GM12878 (cell line): ENCODE measurements at regions not wholly inside any gene's neighbourhood (a gene's known extent, or its start where the extent isn't known, plus 50 kb on each side); places are given as distances from the start of the nearest gene placed in this dataset.

ENCODE experiments used
- ATAC-seq: fragments of 200-7000 bp; cut with Tn5 transposase; 3 replicates; pipeline ENCODE4 v1.9.1; 2020; ENCODE audit warnings: mild to moderate bottlenecking, moderate library complexity
- BruUV-seq: library from RNA; stranded (reverse); fragments of 400-500 nt; replicated peaks from 2 replicates; lab custom pipeline; 2021; lab: Mats Ljungman, UMichigan
- CTCF ChIA-PET: fragments of 300-600 bp; sonication (Branson Sonifier 250); formaldehyde crosslinking; extraction: SDS; loops from one replicate; lab custom pipeline; 2021; ENCODE audit warnings: inconsistent platforms; lab: Yijun Ruan, JAX
- POLR2A ChIA-PET: fragments of 350-600 bp; formaldehyde crosslinking; extraction: SDS; loops from one replicate; lab custom pipeline; 2021; ENCODE audit warnings: inconsistent platforms; lab: Charles Lee
- RAD21 ChIA-PET: fragments of 300-600 bp; sonication (Branson Sonifier 250); formaldehyde crosslinking; loops from one replicate; lab custom pipeline; 2023; ENCODE audit warnings: antibody characterized with exemption; ENCODE audit not compliant: unreplicated experiment; lab: Charles Lee
- SMC1A ChIA-PET: fragments of 300-600 bp; sonication (Branson Sonifier 250); formaldehyde crosslinking; loops from one replicate; lab custom pipeline; 2023; ENCODE audit not compliant: unreplicated experiment, uncharacterized antibody; lab: Charles Lee
- DNase-seq: peaks from one replicate; pipeline ENCODE4 v3.0.0-alpha.2; 2011; ENCODE audit warnings: low read depth, low spot score
- FAIRE-seq: peaks from 3 replicates; lab custom pipeline; 2011; peaks lifted over from hg19 to GRCh38; lab: Jason Lieb, UNC
- H2AFZ ChIP-seq: 2 replicates; pipeline ENCODE4 v1.6.0; 2011; ENCODE audit warnings: low read depth, low read length, control low read depth; ENCODE audit not compliant: control insufficient read depth
- H3K27ac ChIP-seq: 2 replicates; pipeline ENCODE4 v1.5.1; 2011; ENCODE audit warnings: control low read depth; ENCODE audit not compliant: control insufficient read depth, insufficient read depth
- H3K27me3 ChIP-seq, 2 experiments: replicated peaks in 1 of 2; 2 replicates each; pipeline versions ENCODE4 v1.6.0 to v1.6.1; 2011; ENCODE audit warnings: low read length in 1 of 2; ENCODE audit not compliant: control insufficient read depth in 2 of 2, insufficient read depth in 2 of 2
- H3K36me3 ChIP-seq, 2 experiments: 2 replicates each; pipeline ENCODE4 v1.5.1; 2011; ENCODE audit warnings: low read length in 1 of 2; ENCODE audit not compliant: control insufficient read depth in 2 of 2, insufficient read depth in 2 of 2
- H3K4me1 ChIP-seq: 2 replicates; pipeline ENCODE4 v1.6.1; 2011; ENCODE audit warnings: mild to moderate bottlenecking, low read length, moderate library complexity, mixed read lengths; ENCODE audit not compliant: control insufficient read depth, insufficient read depth
- H3K4me2 ChIP-seq: 2 replicates; pipeline ENCODE4 v1.6.0; 2011; ENCODE audit warnings: control low read depth; ENCODE audit not compliant: control insufficient read depth, insufficient read depth
- H3K4me3 ChIP-seq: fragments of 200-600 bp; sonication (generic); 2 replicates; pipeline ENCODE4 v1.5.1; 2016
- H3K79me2 ChIP-seq: 2 replicates; pipeline ENCODE4 v1.6.0; 2011; ENCODE audit warnings: low read length; ENCODE audit not compliant: control insufficient read depth, insufficient read depth
- H3K9ac ChIP-seq: 2 replicates; pipeline ENCODE4 v1.8.0; 2011; ENCODE audit warnings: low read length, control low read depth, mixed read lengths; ENCODE audit not compliant: control insufficient read depth, insufficient read depth
- H3K9me3 ChIP-seq: replicated peaks from 3 replicates; pipeline ENCODE4 v1.5.1; 2011; ENCODE audit warnings: mild to moderate bottlenecking, low read length; ENCODE audit not compliant: control insufficient read depth, insufficient read depth
- H4K20me1 ChIP-seq: 2 replicates; pipeline ENCODE4 v1.6.0; 2011; ENCODE audit not compliant: control insufficient read depth, insufficient read depth
- FOXK2 ChIP-seq: fragments of 450-650 bp; IDR thresholded peaks from 2 replicates; pipeline ENCODE4 v1.6.1; 2017; ENCODE audit warnings: mild to moderate bottlenecking, moderate library complexity
- KLF5 ChIP-seq: fragments of 450-650 bp; IDR thresholded peaks from 2 replicates; pipeline ENCODE4 v1.6.1; 2014; ENCODE audit warnings: mild to moderate bottlenecking; ENCODE audit not compliant: partially characterized antibody
- PAX5 ChIP-seq: IDR thresholded peaks from 2 replicates; pipeline ENCODE4 v1.6.1; 2011; ENCODE audit warnings: low read depth, low read length, borderline replicate concordance
- RELA ChIP-seq: fragments of 450-650 bp; IDR thresholded peaks from 2 replicates; pipeline ENCODE4 v1.8.0; 2014; ENCODE audit warnings: borderline replicate concordance; ENCODE audit not compliant: partially characterized antibody
- SIN3A ChIP-seq: IDR thresholded peaks from 2 replicates; pipeline ENCODE4 v1.6.1; 2012; ENCODE audit warnings: low read depth, low read length, improper control_type of control experiment
- SREBF1 ChIP-seq: IDR thresholded peaks from 2 replicates; pipeline ENCODE4 v1.6.1; 2012; ENCODE audit warnings: mild to moderate bottlenecking, low read length
- ZNF622 ChIP-seq: fragments of 450-650 bp; IDR thresholded peaks from 2 replicates; pipeline ENCODE4 v1.6.1; 2017; ENCODE audit warnings: mild to moderate bottlenecking, inconsistent platforms
- WGBS: methylation state at CpG from one replicate; pipeline ENCODE4 v1.1.6; 2016; ENCODE audit warnings: low lambda C conversion rate; ENCODE audit not compliant: insufficient replicate concordance, insufficient coverage; ENCODE audit errors: missing lambda C conversion rate; 5-methylcytosine and 5-hydroxymethylcytosine counted together
- in situ Hi-C: fragments of 300-500 bp; cut with MboI; formaldehyde crosslinking; loops from 9 replicates; pipeline ENCODE4 v1.14.3; 2018; ENCODE audit warnings: mixed read lengths
- intact Hi-C: fragments of 100-400 bp; cut with micrococcal nuclease; formaldehyde crosslinking; loops from one replicate; pipeline ENCODE4 v1.14.2; 2022; ENCODE audit not compliant: unreplicated experiment
- TF ChIP-seq, protein P1 (sequence below): IDR thresholded peaks from 2 replicates; pipeline ENCODE4 v1.6.1; 2012; ENCODE audit warnings: low read depth, low read length, improper control_type of control experiment
- TF ChIP-seq, protein P2 (sequence below): fragments of 450-650 bp; formaldehyde crosslinking; IDR thresholded peaks from 2 replicates; pipeline ENCODE4 v1.4.0; 2020; ENCODE audit warnings: mild to moderate bottlenecking, moderate library complexity

GRCh38 chr3:181457190-181457589, 254.5 kb upstream of the SOX2 start (continued):
- no peak for TF ChIP-seq KLF5
- no peak for TF ChIP-seq FOXK2
- no peak for TF ChIP-seq PAX5
- TF ChIP-seq, protein P1, sequence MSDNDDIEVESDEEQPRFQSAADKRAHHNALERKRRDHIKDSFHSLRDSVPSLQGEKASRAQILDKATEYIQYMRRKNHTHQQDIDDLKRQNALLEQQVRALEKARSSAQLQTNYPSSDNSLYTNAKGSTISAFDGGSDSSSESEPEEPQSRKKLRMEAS, result no peak
- no peak for TF ChIP-seq SIN3A
- no peak for TF ChIP-seq ZNF622

GRCh38 chr3:181455276-181455675, 256.4 kb upstream of the SOX2 start:
- no peak for FAIRE-seq

More at GRCh38 chr3:181455276-181455675, 256.4 kb upstream of the SOX2 start:
- H3K4me1 ChIP-seq, result no peaks in the 10 kb centered on the region
- CTCF ChIA-PET, result interaction anchor here (1.1 kb wide), 1 partner anchor 246 kb away, joined by 3 read pairs; no protein-coding TSS in a partner anchor
- H3K4me3 ChIP-seq, result no peak overlapping the region
- no peak overlapping the region for H3K9ac ChIP-seq
- BruUV-seq, result no TSS peak
- no peak overlapping the region for H2AFZ ChIP-seq
- POLR2A ChIA-PET, result no interaction called here
- ATAC-seq (no peak), DNase-seq (no peak)
- 0% methylated on average over 1 of the region's 1 CpG for WGBS
- H3K9me3 ChIP-seq, result no peaks in the 10 kb centered on the region
- H3K27ac ChIP-seq, result no peak overlapping the region
- intact Hi-C loops, result no loop called here
- TF ChIP-seq RELA (no peak), SREBF1 (no peak)
- TF ChIP-seq, protein P2, sequence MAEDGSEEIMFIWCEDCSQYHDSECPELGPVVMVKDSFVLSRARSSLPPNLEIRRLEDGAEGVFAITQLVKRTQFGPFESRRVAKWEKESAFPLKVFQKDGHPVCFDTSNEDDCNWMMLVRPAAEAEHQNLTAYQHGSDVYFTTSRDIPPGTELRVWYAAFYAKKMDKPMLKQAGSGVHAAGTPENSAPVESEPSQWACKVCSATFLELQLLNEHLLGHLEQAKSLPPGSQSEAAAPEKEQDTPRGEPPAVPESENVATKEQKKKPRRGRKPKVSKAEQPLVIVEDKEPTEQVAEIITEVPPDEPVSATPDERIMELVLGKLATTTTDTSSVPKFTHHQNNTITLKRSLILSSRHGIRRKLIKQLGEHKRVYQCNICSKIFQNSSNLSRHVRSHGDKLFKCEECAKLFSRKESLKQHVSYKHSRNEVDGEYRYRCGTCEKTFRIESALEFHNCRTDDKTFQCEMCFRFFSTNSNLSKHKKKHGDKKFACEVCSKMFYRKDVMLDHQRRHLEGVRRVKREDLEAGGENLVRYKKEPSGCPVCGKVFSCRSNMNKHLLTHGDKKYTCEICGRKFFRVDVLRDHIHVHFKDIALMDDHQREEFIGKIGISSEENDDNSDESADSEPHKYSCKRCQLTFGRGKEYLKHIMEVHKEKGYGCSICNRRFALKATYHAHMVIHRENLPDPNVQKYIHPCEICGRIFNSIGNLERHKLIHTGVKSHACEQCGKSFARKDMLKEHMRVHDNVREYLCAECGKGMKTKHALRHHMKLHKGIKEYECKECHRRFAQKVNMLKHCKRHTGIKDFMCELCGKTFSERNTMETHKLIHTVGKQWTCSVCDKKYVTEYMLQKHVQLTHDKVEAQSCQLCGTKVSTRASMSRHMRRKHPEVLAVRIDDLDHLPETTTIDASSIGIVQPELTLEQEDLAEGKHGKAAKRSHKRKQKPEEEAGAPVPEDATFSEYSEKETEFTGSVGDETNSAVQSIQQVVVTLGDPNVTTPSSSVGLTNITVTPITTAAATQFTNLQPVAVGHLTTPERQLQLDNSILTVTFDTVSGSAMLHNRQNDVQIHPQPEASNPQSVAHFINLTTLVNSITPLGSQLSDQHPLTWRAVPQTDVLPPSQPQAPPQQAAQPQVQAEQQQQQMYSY (CRISPR knock-in tag), result no peak
- no peak overlapping the region for H3K4me2 ChIP-seq
- RAD21 ChIA-PET, result no interaction called here
- in situ Hi-C loops, result no loop called here
- no peaks in the 10 kb centered on the region for H3K79me2 ChIP-seq
- SMC1A ChIA-PET, result no interaction called here
- H4K20me1 ChIP-seq, result no peaks in the 10 kb centered on the region
- H3K27me3 ChIP-seq, result no peaks in the 10 kb centered on the region
- no peaks in the 10 kb centered on the region for H3K36me3 ChIP-seq
